HG02973 (cell line): ENCODE measurements at regions not wholly inside any gene's neighbourhood (a gene's known extent, or its start where the extent isn't known, plus 50 kb on each side); places are given as distances from the start of the nearest gene placed in this dataset.

Experiments used
- ATAC-seq: cut with Tn5 transposase; IDR thresholded peaks from one replicate; pipeline ENCODE4 v1.9.1; 2021; ENCODE audit warnings: moderate library complexity; ENCODE audit not compliant: unreplicated experiment

DNA sequence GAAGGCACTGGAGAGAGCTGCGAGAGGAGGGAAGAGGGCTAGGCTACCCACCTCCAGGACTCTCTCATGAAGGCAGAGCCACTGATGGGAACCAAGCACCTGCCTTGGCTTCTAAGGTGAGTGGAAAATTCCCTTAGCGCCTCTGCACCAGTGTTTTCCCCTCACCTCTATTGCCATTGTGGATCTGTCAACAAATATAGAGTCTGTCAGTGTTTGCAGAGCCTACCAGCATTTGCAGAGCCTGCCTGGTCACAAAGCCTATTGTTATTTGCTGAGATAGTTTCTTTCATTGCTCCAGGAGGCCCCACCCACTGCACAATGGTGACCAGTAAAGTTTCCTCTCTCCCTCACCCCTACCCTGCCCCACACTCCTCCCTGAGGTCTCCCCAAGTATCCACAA is 141.9 kb downstream of the MRPL14 start:
- ATAC-seq, result no peak

DNA sequence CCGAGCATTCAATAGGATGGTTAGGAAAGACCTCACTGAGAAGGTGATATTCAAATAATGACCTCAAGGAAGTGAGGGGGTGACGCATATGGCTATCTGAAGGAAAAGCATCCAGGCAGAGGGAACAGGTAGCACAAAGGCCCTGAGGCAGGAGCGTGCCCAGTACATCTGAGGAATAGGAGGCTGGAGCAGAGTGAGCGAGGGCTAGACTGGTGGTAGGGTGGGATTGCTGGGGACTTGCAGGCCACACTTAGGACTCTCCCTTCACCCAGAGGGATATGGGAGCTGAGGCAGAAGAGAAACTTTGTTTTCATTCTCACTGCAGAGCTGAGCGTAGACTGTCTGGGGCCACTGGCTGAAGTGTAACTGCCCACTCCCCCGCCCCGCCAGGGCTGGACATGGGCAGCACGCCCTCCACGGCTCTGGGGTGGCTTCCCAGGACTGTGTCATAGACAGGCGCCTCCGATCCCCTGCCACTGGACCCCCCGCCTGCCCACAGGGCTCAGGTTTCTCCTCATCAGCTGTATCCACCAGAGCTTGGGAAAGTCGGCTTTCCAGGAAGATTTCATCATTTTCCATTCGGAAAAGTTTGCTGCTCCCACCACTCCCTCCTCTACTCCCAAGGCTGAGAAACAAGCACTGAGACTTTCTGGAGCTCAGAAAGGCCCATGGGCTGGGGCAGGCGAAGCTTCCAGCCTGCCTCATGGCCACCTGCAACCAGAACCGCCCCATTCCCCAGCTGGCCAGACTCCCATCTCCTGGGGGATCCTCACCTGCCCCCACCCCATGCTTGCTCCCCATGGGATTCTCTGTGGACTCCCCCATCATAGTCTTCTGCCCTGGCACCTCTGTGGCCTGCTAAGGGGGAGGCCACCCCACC is 142.6 kb downstream of the MRPL14 start:
- no peak for ATAC-seq

DNA sequence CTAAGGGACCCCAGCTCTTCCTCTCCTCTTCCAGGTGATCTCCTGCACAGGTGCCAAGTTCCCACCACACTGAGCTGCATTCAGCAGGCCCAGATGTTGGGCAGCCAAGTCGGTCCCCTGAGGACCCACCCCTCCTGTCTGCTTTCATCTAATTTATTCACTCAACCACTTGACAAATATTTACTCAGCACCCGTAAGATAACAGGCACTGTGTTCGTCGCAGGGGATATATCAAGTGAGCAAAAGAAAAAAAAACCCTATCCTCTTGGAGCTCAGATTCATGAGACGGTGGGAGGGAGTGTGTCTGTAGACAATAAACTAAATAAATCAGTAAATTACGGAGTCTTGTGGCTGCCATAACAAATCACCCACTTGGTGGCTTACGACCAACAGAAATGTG is 143.6 kb downstream of the MRPL14 start:
- no peak for ATAC-seq

DNA sequence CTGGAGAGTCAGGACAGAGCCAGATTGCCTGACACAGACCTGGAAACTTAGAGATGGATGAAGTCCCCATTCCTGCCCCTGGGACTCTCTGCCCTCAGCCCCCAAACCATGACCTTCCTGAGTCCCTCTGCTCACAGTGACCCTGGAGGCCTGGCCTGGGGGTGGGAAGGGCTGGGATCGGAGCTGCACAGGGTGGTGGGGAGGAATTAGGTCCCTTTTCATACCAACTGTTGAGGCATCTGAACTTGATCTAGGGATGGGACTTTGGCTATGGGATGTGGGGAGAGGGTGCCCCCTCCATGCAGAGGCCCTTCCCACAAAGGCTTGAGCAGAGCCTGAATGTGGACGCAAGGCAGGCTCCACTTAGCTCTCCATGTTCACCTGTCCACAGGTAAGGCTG is 144.1 kb downstream of the MRPL14 start:
- no peak for ATAC-seq

DNA sequence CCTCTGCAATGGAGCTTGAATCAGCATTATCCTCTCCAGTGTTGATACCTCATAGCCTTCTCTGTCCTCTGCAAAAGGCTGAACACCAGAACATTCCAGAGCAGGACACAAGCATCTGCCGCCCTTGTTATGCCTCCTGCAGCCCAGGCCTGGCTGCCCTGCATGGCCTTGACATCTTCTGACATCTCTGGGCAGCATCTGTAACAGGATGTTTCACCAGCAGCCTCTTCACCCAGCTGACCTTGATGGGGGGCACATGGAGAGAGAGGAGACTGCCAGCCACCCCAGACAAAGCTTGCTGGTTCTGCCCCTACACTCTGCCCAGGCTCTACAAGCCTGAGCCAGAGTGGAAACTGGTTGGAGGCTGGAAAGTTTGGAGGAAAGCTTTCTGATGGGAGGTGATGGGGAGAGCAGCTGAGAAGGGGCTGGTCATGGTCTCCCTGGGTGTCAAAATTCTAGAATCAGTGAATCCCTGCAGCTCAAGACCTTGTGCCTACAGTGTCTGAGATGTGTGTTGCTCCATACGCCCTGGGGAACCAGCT is 145.1 kb downstream of the MRPL14 start:
- ATAC-seq, result no peak

DNA sequence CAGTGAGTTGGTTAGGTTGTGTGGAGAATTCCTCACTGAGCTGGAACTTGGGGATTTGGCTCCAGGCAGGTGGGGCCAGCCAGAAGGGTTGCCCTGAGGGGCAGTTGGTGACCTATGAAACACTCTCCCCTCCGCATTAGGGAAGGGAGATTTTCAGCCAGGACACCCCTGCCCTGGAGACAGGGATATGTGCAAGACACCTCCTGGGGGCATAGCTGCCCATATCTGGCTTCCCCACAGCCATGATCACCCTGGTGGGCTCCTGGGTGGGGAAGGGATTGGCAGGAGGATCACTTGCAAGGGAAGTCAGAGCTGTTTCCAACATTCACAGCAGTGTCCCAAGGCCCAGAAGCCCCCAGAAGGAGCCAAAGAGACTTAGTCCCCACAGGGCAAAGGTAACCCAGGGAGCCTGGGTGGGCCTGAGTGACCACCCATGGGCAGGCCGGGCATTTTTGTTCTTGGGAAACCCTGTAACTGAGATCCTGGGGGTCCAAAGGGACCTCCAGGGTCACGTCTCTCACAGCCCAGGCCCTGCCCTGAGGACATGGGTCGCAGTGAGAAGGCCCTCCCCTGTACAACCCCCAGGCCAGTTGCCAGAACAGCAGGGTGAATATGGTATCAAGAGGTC is 145.8 kb downstream of the MRPL14 start:
- no peak for ATAC-seq

DNA sequence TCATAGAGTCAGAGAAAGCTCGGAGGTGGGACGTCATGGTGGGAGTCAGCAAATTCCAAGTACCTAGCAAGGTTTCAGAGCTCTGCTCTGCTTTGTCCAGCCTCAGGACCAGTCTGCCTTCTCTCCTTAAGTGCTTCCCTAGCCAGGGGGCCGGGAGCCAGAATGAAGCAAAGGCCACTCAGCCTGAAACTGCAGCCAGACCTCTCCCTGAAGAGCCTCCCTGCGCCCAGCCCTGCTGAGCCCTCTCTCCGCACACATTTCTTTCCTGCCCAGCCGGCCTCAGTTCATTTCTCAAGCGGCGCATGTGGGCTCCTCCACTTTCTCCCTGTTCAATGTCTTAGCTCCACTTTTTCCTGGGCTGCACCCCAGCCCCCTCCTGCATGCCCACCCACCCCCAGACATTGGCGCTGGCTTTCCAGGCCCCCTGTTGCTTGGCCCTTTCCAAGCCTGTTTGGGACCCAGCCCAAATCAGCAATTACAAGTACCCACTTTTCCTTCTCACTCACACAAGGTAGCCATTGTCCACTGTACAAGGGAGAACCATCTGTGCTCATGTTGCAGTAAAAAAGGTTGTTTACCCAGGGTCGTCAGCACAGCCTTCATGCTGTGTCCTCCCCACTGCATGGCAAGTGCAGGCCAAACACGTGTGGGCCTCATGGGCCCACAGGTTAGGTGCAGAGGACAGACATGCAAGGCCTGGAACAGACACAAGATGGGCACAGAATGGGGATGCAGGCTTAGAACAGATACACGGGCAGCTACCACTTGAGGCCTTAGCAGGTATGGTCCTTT is 147.1 kb downstream of the MRPL14 start:
- ATAC-seq, result no peak

DNA sequence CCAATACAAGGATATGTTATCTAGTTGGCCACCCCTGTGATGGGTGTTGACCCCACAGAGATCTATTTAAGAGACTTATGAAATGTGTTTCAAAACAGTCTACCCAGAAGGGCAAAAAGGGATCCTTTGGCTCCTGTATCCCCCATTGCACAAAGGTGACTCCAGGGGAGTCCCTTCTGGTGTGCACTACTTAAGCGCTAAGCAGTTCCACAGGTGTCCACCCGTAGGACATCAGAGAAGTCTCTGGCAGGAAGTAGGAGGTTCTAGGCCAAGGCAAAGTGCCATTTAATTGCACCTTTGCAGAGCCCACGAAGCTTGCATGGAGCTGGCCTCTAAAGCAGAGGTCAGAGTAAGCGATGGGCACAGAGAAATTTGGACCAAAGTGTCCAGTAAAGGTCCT is 147.7 kb downstream of the MRPL14 start:
- no peak for ATAC-seq

DNA sequence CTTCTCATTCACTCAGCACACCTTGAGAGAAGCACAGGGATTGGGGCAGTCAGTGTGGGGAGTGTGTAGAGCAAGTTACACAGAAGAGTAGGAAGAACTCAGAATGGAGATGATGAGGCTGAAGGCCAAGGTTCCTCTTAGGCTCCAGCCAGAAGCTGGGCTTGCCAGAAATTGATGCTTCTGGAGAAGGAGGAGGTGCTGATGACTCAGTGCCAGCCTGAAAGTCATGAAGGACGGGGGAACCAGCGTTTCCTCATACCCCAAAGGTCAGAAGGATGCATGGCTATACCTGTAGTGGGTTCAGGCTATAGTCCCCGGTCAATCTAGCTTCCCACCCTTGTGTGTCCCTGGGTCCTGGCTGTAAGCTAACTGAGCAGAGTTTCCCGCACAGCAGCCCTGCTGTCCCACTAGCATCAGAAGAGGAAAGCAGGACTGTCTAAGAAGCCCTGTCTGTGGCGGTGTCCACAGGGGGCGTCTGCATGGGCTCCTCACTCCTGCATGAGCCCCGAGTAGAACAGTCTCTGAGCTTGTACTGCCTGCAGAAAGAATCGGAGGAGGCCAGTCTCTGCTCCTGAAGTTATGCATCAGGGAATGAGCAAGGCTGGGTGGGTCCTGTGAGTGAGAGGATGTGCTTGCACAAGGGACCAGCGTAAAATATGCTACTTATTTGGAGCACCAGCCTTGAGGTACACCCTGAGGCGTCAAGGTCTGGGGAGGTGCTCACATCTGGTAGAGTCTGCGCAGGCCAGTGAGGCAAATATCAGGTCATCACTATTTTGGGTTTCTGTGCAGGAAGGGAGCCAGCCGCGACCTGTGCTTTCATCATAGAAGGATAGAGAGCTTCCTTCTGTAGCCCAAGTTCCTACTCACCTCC is 148.5 kb downstream of the MRPL14 start:
- no peak for ATAC-seq

DNA sequence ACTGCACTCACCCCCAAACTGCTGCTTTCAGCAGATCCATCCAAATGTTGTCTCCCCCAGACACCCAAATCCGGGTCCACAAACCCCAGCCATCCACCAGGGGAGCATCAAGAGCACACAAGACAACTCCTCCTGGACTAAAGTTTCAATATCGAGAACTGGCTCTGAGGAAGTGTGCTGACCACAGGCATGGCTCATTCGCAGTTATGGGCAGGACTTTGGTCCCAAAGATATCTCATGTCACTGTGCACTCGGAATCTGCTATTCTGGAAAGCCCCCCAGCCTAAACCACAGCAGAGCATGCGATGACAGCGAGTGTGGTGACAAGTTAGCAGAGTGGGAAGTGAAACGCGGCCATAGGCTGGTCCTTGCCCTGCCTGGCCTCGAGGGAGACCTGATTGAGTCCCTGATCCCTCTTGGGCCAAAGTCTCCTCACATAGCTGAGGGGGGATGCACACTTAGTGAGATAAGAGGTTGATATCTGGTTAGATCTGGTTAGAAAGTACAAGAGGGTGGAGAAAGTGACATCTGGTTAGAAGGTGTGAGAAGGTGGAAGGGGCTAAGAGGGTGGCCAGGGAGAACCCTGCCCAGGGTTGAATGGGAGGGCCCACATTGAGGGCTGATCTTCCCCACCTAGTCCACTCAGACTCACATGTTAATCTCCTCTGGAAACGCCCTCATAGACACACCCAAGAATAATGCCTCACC is 149.7 kb downstream of the MRPL14 start:
- ATAC-seq, result peak; percentile 90

DNA sequence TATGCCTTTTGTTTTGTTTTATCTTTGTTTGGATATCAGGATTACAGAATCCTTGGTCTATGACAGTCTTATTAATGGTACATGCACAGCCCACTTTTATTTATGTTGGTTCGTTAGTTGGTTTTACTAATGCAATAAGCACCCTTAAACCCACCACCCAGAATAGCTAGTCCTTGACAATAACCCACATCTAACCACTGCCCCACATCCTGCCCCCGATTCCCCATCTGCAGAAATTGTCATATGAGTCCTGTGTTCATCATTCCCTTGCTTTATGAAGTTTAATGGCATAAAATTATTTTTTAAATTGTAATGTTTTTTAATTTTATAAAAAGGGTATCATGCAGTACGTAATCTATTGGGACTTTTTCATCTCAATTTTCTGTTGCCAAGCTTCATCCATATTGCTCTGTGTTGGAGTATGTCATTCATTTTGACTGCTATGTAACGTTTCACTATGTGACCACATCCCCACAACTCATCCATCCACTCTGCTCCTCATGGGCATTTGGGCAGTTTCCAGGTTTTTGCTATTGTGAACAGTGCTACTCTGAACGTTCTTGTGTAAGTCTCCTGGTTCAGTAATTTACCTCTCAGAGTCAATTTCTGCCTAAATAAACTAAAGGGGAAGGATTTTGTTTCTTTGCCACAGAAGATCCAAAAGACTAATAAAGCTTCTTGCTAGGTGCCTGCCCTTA is 150.4 kb downstream of the MRPL14 start:
- ATAC-seq, result no peak

DNA sequence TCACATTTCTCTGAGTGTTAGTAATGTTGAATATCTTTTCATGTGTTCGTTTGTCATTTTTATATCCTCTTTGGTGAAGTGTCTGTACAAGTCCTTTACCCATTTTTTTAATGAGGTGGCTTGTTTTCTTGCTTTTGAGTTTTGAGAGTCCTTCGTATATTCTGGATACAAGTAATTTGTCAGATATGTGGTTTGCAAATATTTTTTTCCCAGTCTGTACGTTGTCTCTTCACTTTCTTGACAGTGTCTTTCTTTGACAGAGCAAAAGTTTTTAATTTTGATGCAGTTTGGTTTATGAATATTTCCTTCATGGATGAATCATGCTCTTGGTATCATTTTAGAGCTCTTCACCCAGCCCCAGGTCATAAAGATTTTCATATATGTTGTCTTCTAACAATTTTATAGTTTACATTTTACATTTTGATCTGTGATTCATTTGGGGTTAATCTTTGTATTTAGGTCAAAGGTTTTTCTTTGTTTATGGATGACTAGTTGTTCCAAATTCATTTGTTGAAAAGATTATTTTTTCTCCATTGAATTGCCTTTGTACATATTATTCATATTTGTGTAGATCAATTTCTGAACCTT is 152.5 kb downstream of the MRPL14 start:
- no peak for ATAC-seq

DNA sequence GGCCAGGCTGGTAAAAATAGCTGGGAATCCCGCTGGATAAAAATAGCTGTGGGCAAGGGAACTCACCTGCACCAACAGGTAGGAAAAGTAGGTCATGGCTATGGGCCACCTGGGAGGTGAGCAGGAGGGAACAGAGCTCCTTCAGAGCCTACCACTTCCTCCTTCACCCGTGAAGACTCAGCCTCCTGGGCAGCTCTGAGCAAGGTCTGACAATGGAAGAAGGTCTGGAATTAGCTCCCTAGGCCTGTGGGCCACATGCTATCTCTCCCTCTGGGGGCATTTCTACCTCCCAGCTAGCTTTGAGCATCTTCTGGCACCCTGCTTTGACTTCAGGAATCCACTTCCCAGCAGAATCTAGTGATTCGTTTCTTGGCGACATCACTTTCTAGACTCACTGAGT is 153.9 kb downstream of the MRPL14 start:
- ATAC-seq, result no peak

DNA sequence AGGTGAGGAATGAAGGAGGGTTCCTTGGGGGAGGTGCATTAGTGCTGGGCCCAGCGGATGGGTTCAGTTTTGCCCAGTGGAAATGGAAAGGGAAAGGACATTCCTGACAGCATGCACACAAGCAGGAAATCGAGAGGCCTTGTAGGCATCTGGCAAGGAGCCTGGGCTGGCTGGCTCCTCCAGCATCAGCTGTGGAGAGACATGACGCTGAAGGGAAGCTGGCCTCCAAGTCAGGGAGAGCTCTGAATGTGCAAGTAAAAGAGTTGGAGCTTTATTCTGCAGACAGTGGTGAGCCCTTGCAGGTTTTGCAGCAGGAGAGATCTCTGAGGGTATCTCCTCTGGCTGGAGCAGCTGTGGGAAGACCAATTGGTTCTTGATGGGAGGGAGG is 154.3 kb downstream of the MRPL14 start:
- ATAC-seq, result no peak

DNA sequence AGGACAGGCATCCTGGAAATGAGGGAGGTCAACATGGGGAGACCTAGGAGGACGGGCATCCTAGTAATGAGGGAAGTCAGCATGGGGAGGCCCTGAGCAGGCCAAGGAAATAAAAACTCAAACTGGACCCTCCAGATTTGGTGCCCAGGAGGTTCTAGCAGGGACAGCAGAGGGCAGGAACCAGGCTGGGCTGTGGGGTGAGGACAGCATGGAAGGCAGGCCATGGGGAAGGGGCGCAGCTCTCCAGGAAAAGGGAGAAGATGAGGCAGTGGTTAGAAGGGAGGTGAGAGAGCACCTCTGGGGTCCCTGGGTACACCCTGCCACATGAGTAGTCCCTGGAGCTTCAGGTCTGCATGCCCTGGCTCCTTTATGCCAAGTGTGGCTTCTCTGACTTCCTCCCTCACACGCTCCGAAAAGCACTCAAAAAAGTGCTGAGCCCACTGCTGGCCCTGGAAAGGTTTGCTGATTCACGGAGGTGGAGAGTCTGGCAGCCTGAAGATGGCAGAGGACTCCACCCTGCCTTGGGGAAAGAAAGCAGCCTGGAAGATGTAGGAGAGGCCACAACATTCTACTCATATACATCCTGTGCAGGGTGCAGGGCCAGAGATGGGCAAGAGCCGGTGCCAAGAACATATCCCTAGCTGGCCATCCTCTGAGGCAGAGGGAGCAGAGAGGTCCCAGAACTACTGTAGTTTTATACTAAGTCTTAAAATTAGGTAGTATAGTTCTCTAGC is 154.9 kb downstream of the MRPL14 start:
- ATAC-seq, result no peak

DNA sequence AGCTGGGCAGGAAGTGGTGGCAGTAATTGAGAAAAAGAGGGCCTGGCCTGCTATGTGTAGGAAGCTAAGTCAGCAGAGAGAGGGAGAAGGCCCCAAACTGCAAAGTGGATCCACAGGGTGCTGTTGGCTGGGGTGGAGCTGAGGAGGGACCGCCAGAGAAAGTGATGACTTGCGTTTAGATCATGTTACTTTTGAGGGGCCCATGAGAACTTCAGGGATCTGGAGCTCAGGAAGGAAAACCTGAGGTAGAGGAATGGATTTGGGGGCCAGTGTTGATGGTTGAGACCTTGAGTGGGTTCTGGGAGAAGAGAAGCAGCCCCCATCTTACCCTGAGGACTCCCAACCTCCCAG is 155.5 kb downstream of the MRPL14 start:
- ATAC-seq, result no peak

DNA sequence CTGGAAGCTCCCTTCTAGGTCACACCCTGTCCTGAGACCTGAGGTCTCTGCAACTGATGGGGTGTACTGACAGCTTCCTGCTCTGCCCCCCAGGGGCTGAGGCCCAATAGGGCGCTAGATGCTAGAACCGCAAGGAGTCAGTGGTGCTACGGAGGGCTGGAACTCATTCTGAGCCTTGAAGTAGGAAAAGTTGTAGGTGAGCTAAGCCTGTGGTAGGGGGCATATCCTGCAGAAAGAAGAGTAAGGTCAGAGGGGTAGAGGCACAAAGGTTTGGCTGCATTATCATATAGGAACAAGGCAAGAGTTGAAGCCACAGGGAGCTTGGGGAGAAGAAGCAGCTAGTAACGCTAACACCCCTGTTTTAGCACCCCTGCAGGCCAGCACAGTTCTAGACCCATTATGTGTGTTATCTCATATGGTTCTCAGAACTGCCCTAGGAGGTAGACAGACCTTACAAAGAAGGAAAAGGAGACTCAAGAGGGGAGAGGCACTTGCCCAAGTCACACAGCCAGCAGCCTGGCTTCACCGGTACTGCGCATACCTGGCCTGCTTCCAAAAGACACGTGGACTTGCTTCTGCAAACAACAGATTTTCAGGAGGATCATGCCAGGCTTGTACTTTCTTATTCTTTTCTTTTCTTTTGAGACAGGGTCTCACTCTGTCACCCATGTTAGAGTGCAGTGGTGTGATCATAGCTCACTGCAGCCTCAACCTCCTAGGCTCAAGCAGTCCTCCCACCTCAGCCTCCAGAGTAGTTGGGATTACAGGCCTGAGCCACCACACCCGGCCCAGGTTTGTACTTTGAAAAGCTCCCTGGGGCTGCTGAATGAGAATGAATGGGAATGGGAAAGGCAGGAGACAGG is 156.1 kb downstream of the MRPL14 start:
- no peak for ATAC-seq
